ENCODE measurements at regions not wholly inside any gene's neighbourhood (a gene's known extent, or its start where the extent isn't known, plus 50 kb on each side); places are given as distances from the start of the nearest gene placed in this dataset.

DNA sequence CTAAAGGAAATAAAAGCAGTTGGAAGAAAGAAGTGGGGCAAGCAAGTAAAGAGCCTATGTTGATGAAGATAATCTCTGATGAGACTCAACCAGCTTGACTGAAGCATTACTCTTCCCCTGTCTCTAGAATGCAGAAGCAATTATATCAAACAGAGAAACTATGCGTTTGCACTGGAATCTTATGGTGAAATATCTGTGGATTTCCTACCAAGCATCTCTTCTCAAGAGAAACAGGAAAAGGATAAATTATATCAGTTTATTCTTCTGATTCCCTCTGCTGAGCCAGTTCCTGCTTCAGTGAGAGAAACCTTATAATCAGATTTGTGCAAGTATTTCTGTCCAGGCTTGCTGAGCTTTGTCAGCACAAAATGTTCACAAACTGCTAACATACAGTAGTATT is 316.7 kb upstream of the SLC7A11 start:
- TF ChIP-seq, protein P1, sequence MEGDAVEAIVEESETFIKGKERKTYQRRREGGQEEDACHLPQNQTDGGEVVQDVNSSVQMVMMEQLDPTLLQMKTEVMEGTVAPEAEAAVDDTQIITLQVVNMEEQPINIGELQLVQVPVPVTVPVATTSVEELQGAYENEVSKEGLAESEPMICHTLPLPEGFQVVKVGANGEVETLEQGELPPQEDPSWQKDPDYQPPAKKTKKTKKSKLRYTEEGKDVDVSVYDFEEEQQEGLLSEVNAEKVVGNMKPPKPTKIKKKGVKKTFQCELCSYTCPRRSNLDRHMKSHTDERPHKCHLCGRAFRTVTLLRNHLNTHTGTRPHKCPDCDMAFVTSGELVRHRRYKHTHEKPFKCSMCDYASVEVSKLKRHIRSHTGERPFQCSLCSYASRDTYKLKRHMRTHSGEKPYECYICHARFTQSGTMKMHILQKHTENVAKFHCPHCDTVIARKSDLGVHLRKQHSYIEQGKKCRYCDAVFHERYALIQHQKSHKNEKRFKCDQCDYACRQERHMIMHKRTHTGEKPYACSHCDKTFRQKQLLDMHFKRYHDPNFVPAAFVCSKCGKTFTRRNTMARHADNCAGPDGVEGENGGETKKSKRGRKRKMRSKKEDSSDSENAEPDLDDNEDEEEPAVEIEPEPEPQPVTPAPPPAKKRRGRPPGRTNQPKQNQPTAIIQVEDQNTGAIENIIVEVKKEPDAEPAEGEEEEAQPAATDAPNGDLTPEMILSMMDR (IDR thresholded peaks at IDR 0.05) = no peak
- no peak for TF ChIP-seq POLR2A (IDR thresholded peaks at IDR 0.05)

All from uterus (tissue), 2 donors.